HG03354 (cell line): ENCODE measurements at regions not wholly inside any gene's neighbourhood (a gene's known extent, or its start where the extent isn't known, plus 50 kb on each side); places are given as distances from the start of the nearest gene placed in this dataset.
"Not testable (repeated sequence)": the region's sequence is repeated elsewhere in the genome, so short reads cannot be mapped to it uniquely, and the experiment has no call there.

Source experiments
- ATAC-seq: cut with Tn5 transposase; IDR thresholded peaks from one replicate; pipeline ENCODE4 v1.9.1; 2021; ENCODE audit warnings: mild to moderate bottlenecking; ENCODE audit not compliant: unreplicated experiment, poor library complexity, severe bottlenecking

DNA sequence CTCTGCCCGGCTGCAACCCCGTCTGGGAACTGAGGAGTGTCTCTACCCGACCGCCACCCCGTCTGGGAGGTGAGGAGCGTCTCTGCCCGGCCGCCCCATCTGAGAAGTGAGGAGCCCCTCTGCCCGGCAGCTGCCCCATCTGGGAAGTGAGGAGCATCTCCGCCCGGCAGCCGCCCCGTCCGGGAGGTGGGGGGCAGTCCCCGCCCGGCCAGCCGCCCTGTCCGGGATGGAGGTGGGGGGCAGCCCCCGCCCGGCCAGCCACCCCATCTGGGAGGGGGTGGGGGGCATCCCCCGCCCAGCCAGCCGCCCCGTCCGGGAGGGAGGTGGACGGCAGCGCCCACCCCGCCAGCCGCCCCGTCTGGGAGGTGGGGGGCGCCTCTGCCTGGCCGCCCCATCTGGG is 205.6 kb upstream of the ZCCHC13 start:
- not testable (repeated sequence) for ATAC-seq

DNA sequence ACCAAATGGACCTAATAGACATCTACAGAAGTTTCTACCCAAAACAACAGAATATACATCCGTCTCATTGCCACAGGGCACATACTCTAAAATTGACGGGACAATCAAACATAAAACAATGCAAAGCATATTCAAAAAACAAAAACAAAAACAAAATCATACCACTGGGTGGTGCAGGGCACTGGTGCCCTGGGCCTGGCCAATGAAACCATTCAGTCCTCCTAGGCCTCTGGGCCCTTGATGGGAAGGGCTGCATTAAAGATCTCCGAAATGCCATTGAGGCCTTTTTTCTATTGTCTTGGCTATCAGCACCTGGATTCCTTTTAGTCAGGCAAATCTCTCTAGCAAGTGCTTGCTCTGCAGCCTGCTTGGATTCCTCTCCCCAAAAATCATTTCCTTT is 213.9 kb upstream of the ZCCHC13 start:
- no peak for ATAC-seq

DNA sequence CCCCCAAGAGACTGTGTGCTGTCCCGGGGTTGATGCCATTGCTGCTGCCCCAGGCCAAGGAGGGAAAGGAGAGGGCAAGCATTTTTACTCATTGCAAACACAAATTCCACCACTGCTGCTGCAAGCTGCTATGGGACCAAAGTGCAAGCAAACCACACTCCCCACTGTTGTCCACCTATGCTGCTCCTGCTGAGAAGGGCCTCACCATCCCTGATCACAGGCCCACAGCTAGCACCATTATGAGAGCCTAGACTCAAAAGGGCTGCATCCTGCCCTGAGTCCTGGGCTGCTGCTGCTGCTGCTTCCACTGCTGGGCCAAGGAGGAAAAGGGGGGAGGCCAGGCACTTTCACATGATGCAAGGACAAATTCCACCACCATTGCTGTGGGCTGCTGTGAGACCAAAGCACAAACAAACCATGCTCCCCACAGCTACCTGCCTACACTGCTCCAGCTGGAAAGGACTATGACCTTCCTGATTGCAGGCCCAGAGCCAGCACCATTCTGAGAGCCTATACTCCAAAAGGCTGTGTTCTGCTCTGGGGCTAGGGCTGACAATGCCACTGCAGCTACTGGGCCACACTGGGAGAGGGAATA is 218.2 kb upstream of the ZCCHC13 start:
- ATAC-seq, result no peak

DNA sequence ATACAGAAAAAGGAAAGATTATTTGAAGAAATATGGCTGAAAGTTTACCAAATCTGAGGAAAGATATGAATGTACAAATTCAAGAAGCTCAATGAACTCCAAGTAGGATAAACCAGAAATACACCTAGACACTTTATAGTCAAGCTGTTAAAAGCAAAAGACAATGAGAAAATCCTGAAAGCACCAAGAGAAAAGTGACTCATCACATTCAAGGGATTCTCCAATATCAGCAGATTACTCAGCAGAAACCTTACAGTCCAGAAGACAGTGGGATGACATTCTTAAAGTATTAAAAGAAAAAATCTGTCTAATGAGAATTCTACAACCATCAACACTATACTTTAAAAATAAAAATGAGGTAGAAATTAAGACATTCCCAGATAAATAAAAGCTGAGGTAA is 223.8 kb upstream of the ZCCHC13 start:
- no peak for ATAC-seq

DNA sequence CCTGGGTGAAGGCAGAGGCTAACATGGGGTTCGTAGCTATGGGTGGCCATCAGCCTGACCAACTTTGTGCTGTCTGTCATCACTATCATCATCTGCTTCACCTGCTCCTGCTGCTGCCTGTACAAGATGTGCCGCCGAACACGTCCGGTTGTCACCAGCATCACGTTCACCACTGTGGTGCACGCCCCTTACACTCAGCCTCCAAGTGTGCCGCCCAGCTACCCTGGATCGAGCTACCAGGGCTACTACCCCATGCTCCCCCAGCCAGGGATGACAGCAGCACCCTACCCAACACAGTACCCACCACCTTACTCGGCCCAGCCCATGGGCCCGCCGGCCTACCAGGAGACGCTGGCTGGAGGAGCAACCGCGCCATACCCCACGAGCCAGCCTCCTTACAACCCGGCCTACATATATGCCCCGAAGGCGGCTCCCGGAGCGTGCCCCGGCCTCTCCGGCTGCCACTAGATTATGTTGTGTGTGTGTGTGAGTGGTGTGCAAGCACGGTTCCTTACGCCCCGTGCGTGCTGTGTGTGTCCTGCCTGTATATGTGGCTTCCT is 213.4 kb upstream of the XIST start:
- ATAC-seq, result no peak

DNA sequence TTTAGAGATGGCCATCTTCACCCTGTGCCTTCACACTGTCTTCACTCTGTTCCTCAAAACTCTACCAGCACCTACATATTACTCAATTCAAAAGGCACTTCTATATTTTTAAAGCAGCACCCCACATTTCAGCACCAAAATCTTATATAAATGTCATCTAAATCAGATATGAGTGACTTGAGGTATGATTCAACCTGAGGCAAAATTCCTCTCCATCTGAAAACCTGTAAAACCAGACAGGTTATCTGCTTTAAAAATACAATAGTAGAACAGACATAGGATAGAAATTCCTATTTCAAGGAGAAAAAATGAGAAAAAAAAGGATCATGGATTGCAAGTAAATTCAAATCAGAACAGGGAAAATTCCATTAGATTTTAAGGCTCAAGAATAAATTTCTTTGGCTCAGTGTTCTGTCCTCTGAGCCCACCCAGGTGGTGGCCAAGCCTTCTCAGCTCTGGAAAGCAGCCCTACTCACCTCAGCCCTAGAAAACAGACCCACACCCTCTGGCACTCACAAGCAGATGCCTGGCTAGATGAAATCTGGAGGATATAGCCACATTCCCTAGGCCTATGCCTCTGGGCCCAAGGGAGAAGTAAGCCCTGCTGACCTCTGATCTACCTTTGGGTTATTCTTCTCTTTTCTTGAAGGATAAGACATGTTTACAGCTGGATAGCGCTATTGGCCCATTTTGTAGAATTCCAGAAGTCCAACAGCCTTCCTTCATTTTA is 211.1 kb upstream of the XIST start:
- ATAC-seq, result no peak

DNA sequence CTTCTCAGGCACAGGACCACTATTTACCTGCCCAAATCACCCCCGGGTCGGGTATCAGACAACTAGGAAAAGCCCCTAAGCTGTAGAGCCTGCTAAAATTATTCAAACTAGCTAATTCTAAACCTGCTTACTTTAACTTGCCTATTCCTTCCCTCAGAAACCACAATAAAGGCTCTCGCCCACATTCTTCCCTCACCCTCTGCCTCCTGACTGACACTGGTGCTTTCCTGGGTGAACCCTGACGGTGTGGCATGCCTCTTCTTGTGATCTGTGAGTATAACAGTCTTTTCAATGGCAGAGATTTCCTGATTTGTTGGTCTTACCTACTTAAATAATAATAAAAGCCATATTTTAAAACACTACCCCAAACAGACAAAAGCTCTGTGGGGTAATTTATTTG is 209.4 kb upstream of the XIST start:
- no peak for ATAC-seq

DNA sequence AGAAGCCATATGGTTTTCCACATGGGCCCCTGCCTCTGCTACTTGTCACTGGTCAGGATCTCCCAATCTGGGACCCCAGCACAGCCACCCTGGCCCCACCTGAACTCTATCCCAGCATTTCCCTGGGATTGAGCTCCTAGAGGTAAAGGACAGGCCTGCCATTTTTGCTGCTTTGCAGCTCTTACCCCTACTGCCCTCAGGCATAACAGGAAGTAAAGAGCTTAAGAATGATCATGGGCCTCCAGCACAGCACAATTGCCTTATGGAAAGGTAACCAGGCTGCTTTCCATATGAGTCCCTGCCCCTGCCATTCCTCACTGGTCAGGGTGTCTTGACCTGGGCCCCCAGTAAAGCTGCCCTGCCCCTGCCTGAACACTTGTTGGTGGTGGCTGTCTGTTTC is 196.6 kb upstream of the XIST start:
- no peak for ATAC-seq

DNA sequence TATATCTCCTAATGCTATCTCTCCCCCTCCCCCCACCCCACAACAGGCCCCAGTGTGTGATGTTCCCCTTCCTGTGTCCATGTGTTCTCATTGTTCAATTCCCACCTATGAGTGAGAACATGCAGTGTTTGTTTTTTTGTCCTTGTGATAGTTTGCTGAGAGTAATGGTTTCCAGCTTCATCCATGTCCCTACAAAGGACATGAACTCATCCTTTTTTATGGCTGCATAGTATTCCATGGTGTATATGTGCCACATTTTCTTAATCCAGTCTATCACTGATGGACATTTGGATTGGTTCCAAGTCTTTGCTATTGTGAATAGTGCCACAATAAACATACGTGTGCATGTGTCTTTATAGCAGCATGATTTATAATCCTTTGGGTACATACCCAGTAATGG is 181.6 kb upstream of the XIST start:
- not testable (repeated sequence) for ATAC-seq

DNA sequence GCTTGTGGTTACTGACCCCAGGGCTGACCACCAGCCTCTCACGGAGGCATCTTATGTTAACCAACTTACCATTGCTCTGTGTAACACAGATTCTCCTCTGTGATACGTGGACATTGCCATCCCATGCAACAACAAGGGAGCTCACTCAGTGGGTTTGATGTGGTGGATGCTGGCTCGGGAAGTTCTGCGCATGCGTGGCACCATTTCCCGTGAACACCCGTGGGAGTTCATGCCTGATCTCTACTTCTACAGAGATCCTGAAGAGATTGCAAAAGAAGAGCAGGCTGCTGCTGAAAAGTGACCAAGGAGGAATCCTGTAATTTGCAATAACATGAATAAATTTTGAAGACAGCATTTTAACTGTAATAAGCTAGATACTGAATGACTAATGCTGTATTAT is 179.0 kb upstream of the XIST start:
- ATAC-seq, result not testable (repeated sequence)

DNA sequence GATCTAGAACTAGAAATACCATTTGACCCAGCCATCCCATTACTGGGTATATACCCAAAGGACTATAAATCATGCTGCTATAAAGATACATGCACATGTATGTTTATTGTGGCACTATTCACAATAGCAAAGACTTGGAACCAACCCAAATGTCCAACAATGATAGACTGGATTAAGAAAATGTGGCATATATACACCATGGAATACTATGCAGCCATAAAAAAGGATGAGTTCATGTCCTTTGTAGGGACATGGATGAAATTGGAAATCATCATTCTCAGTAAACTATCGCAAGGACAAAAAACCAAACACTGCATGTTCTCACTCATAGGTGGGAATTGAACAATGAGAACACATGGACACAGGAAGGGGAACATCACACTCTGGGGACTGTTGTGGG is 178.3 kb upstream of the XIST start:
- not testable (repeated sequence) for ATAC-seq

DNA sequence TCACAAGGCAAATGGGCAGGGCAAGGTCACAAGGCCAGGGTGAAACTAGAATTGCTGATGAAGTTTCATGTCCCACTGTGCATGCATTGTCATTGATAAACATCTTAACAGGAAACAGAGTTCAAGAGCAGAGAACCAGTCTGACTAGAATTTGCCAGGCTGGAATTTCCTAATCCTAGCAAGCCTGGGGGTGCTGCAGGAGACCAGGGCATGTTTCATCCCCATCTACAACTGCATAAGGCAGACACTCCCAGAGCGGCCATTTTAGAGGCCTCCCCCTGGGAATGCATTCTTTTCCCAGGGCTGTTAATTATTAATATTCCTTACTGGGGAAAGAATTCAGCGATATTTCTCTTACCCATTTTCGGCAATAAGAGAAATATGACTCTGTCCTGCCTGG is 172.6 kb upstream of the XIST start:
- ATAC-seq, result not testable (repeated sequence)

DNA sequence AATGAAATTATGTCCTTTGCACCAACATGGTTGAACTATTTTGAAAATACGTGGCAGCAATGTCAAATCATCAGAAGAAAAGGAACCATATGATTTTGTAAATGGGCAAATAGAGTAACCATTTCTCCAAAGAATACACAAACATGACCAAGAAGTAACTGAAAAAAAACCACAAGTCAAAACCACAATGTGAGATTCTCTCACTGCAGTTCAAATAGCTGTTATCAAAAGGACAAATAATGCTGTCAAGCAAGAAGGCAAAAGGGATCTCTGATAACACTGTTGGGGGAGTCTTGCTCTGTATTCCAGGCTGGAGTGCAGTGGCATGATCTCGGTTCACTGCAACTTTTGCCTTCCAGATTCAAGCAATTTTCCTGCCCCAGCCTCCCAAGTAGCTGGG is 170.7 kb upstream of the XIST start:
- no peak for ATAC-seq

DNA sequence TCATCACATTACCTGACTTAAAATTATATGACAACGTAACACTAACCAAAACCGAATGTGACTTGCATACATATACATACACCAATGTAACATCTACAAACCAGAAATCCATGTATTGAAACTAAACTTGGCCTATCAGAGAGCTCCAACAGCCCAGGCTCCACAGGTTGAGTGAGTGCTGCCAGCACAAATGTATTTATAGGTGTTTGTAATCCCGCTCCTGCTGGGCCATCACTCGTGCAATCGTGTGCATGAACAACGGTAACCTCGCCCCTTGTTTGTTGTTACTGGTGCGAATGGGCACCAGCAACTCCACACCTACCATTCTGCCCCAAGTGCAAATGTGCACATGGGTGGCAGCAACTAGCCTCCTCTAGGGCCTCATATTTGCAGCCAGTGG is 165.7 kb upstream of the XIST start:
- ATAC-seq, result no peak

DNA sequence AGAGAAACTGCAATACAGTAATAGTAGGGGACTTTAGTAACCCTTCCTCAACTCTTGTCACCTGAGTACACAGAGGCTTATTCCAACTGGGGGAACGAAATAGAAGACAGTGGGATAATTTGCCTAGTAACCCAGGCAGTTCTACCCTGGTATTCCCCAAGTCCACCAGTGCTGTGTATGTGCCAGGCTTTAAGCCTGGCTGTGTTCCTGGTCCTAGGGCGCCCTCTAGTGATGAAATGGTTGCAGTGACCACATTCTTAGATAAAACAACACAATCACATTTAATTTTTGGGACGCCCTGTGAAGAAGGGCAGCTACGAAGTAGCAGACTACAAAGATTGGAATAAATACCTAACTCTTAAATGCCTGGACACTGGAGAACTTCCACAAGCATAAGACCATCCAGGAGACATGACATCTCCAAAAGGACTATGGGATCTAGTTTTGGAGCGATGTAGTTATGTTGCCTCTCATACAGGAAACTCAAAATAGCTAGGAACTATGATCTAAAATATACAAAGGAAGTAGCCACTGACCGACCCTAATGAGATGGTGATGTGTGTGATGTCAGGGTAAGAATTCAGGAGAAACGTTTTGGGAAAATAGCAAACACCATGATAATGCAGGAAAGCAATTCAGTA is 163.0 kb upstream of the XIST start:
- peak; percentile 97 for ATAC-seq

DNA sequence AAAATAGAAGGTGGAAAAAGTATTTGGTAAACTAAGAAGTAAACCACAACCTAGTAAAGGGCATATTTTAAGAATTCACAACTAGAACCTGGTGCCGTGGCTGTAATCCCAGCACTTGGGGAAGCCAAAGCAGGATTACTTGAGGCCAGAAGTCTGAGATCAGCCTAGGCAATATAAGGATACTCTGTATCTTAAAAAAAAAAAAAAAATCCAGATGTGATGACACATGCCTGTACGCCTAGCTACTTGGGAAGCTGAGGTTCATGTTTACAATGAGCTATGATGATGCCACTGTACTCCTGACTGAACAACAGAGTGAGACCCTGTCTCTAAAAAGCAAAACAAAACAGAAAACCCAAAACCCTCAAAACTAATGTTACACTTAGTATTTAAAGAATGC is 156.5 kb upstream of the XIST start:
- ATAC-seq, result no peak

DNA sequence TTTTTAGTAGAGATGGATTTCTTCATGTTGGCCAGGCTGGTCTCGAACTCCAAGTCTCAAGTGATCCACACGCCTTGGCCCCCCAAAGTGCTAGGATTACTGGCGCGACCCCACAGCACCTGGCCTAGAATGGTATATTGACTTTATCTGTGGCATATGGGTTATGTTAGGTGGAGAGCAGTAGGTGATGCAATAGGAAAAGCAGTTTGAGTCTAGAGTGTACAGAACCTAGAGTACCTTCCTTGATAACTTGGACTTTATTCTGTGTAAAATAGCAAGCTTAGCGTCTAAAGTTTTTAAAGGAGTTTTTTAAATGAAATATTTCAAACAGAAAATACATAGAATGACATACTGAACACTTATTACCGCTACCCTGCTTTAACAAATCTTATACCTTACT is 139.5 kb upstream of the XIST start:
- no peak for ATAC-seq

DNA sequence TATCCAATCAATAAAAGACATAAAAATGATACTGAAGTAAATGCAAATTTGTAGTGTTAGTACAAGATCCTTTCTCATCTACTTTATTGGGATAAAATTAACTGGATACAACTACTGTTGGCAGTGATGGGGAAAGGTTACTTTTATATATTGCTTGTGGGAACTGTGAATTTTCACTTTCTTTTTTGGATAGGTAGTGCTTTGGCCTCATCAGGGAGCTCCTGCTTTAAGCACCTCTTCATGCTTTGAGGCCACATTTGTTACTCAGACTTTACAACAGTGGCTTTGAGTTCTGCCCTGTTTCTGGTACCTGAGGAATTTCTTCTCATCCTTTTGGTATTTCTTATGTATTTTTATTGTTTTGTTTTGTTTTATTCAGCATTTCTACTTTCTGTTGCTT is 134.7 kb upstream of the XIST start:
- no peak for ATAC-seq

DNA sequence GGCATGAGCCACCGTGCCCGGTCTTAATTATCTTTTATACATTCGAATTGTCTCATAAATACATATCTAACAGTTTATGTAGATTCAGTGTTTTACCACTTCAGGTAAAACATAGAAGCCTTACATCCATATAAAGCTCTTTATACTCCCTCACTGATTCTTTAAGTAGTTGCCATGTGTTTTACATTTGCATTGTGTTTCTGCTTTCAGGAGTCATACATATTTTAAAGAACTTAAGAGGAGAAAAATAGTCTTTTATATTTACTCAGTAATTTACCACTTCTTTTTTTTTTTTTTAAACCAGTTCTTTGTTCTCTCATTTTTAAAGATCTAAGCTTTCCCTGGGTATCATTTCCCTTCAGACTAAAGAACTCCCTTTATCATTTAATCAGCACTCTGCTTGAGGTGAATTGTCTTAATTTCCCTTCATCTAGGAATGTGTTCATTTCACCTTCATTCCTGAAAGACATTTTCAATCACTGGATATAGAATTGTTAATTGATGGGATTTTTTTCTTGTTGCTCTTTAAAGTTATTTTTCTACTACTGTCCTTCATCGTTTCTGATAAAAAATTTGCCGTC is 127.1 kb upstream of the XIST start:
- ATAC-seq, result no peak

DNA sequence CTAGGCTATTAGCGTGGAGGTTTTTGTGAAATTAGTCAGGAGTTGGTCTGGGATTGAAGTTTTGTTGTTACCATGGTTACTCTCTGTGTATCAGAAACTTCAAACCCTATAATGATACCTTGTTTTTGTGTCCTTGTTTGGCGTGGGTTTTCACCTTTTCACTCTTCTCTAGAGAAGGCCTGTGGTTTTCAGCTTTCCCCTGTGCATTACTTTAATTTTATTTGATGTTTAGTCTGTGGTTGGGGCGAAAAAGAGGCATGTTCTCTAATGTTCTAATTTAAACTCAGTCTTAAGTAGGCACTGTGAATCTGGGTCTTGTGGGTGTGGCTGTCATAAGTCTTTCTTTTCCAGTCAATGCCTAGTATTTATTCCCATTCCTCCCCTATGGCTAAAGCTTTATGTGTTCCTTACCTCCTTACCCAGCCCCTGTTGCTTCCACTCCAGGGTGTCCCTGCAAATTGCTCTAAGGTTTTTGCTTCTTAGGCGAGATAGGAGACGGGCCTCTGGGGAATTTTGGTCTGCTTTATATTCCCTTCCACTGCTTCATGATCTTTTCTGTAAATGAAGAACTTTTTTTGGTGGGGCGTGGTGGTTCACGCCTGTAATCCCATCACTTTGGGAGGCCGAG is 125.1 kb upstream of the XIST start:
- peak; percentile 97 for ATAC-seq
